OCI-LY1 (cell line): ENCODE measurements at regions not wholly inside any gene's neighbourhood (a gene's known extent, or its start where the extent isn't known, plus 50 kb on each side); places are given as distances from the start of the nearest gene placed in this dataset.

Source experiments
- H2AFZ ChIP-seq: fragments of 200-600 bp; sonication (generic), shearing (Covaris generic); 2 replicates; pipeline ENCODE4 v1.6.0; 2014; ENCODE audit warnings: antibody characterized with exemption, mild to moderate bottlenecking, low read length
- H3F3A ChIP-seq: fragments of 200-600 bp; sonication (generic), shearing (Covaris generic); 2 replicates; pipeline ENCODE4 v1.6.0; 2014; ENCODE audit warnings: mild to moderate bottlenecking, antibody characterized with exemption, low read length, moderate library complexity; ENCODE audit not compliant: insufficient read depth
- H3K27ac ChIP-seq: fragments of 200-600 bp; sonication (generic); 2 replicates; pipeline ENCODE4 v1.5.1; 2014; ENCODE audit warnings: low read length, mixed run types, mild to moderate bottlenecking, low read depth; ENCODE audit not compliant: poor library complexity, severe bottlenecking
- H3K27me3 ChIP-seq: fragments of 200-600 bp; sonication (generic); 2 replicates; pipeline ENCODE4 v1.6.0; 2014; ENCODE audit warnings: antibody characterized with exemption, mild to moderate bottlenecking, low read length, moderate library complexity; ENCODE audit not compliant: insufficient read depth
- H3K36me3 ChIP-seq: fragments of 200-600 bp; sonication (generic); 2 replicates; pipeline ENCODE4 v1.6.1; 2014; ENCODE audit warnings: mild to moderate bottlenecking, antibody characterized with exemption, low read length, moderate library complexity, mixed read lengths; ENCODE audit not compliant: insufficient read depth
- H3K4me1 ChIP-seq: fragments of 200-600 bp; sonication (generic); 2 replicates; pipeline ENCODE4 v1.5.1; 2014; ENCODE audit warnings: mild to moderate bottlenecking, low read length, moderate library complexity; ENCODE audit not compliant: insufficient read depth, severe bottlenecking
- H3K4me2 ChIP-seq: fragments of 200-600 bp; sonication (generic), shearing (Covaris generic); 2 replicates; pipeline ENCODE4 v1.6.1; 2014; ENCODE audit warnings: low read length
- H3K4me3 ChIP-seq: fragments of 200-600 bp; sonication (generic); 2 replicates; pipeline ENCODE4 v1.5.1; 2014; ENCODE audit warnings: low read length, low read depth, mild to moderate bottlenecking, mixed read lengths; ENCODE audit not compliant: poor library complexity, severe bottlenecking
- H3K79me2 ChIP-seq: fragments of 200-600 bp; shearing (Covaris generic); 2 replicates; pipeline ENCODE4 v1.6.1; 2016; ENCODE audit warnings: mixed run types, low read length, mixed read lengths; ENCODE audit not compliant: insufficient read depth
- H3K9ac ChIP-seq: fragments of 200-600 bp; sonication (generic), shearing (Covaris generic); 2 replicates; pipeline ENCODE4 v1.6.1; 2014; ENCODE audit warnings: mild to moderate bottlenecking, low read length, mixed read lengths
- H3K9me2 ChIP-seq: fragments of 200-600 bp; sonication (generic), shearing (Covaris generic); 2 replicates; pipeline ENCODE4 v1.6.1; 2014; ENCODE audit warnings: low read depth, mild to moderate bottlenecking, low read length, mixed read lengths
- H3K9me3 ChIP-seq: fragments of 200-600 bp; shearing (Covaris generic); 2 replicates; pipeline ENCODE4 v1.6.1; 2014; ENCODE audit warnings: low read length, mixed read lengths
- H4K20me1 ChIP-seq: fragments of 200-600 bp; sonication (generic), shearing (Covaris generic); 2 replicates; pipeline ENCODE4 v1.6.0; 2016; ENCODE audit warnings: mild to moderate bottlenecking, low read length; ENCODE audit not compliant: insufficient read depth
- EZH2 ChIP-seq: fragments of 200-600 bp; sonication (generic), shearing (Covaris generic); IDR thresholded peaks from 2 replicates; pipeline ENCODE4 v1.8.0; 2017; ENCODE audit warnings: borderline replicate concordance, mixed run types, mild to moderate bottlenecking, antibody characterized with exemption, low read length, moderate library complexity, mixed read lengths
- TF ChIP-seq, protein P1 (sequence below): fragments of 200-600 bp; sonication (generic), shearing (Covaris generic); IDR thresholded peaks from 2 replicates; pipeline ENCODE4 v1.5.1; 2017; ENCODE audit warnings: mild to moderate bottlenecking, antibody characterized with exemption, low read length, moderate library complexity, mixed read lengths

DNA sequence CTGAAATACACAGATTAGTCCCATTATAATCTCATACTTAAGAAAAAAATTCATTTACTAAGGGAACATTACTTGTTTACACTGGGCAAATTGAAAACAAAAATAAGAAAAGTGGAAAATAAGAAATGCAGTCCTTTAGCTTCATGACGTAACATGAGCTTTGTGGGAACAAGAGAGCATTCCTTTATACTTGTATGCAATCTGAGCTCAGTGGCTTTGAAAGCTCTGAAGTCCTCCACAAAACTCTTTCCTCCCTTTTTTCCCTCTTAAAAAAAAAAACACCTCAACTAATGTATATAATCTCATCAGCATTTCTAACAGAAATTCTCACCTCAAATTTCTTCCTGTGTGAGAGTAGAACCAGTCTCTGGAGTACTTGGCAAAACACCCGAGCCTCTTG lies 76.9 kb upstream of the OTX2 start:
- Histone ChIP-seq H3K36me3 (no peaks in the 10 kb centered on the region), H3K27me3 (no peaks in the 10 kb centered on the region), H3K4me3 (no peak overlapping the region), H3K4me2 (no peak overlapping the region), H3K27ac (no peak overlapping the region), H3K79me2 (no peaks in the 10 kb centered on the region), H3K9me2 (no peaks in the 10 kb centered on the region), H3K9ac (no peak overlapping the region), H3K4me1 (no peaks in the 10 kb centered on the region), H2AFZ (no peak overlapping the region), H3K9me3 (no peaks in the 10 kb centered on the region), H4K20me1 (no peaks in the 10 kb centered on the region), H3F3A (no peaks in the 10 kb centered on the region)
- TF ChIP-seq, protein P1, sequence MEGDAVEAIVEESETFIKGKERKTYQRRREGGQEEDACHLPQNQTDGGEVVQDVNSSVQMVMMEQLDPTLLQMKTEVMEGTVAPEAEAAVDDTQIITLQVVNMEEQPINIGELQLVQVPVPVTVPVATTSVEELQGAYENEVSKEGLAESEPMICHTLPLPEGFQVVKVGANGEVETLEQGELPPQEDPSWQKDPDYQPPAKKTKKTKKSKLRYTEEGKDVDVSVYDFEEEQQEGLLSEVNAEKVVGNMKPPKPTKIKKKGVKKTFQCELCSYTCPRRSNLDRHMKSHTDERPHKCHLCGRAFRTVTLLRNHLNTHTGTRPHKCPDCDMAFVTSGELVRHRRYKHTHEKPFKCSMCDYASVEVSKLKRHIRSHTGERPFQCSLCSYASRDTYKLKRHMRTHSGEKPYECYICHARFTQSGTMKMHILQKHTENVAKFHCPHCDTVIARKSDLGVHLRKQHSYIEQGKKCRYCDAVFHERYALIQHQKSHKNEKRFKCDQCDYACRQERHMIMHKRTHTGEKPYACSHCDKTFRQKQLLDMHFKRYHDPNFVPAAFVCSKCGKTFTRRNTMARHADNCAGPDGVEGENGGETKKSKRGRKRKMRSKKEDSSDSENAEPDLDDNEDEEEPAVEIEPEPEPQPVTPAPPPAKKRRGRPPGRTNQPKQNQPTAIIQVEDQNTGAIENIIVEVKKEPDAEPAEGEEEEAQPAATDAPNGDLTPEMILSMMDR = no peak
- TF ChIP-seq EZH2 = no peak

DNA sequence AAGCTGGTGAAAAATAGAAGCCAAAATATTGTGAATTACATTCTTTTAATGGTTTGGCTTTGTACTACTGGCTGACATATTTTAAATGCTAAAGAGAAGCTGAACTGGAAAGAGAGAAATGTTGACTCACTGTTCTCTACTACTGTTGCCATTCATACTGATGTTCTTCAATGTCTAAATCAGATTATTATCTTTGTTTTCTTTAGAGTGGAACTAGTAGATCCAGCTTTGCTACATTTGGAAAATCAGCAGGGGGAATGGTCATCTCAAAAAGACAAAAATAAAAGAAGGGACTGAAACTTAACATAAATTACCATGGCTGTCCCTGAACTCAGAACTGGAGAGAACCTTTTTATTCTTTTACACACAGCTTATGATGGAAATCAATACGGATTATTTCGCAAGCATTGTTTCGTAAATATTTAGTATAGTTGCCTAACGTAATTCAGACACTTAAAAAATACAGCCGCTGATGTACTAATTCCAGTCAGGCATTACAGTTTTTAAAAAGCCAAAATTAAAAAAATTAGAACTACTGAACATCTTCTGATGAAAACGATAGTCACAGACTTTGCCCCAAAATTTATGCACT lies 76.3 kb upstream of the OTX2 start:
- Histone ChIP-seq H3K27ac (no peak overlapping the region), H3F3A (no peaks in the 10 kb centered on the region), H3K4me3 (no peak overlapping the region), H3K27me3 (no peaks in the 10 kb centered on the region), H3K4me1 (no peaks in the 10 kb centered on the region), H3K9ac (no peak overlapping the region), H3K9me3 (no peaks in the 10 kb centered on the region), H2AFZ (no peak overlapping the region), H3K9me2 (no peaks in the 10 kb centered on the region), H3K79me2 (no peaks in the 10 kb centered on the region), H3K36me3 (no peaks in the 10 kb centered on the region), H3K4me2 (no peak overlapping the region), H4K20me1 (no peaks in the 10 kb centered on the region)
- TF ChIP-seq EZH2 = no peak
- TF ChIP-seq, protein P1 = no peak

- H3K27me3 ChIP-seq = no peaks in the 10 kb centered on the region
- no peaks in the 10 kb centered on the region for H3K9me2 ChIP-seq
- H3K79me2 ChIP-seq = no peaks in the 10 kb centered on the region
- no peak overlapping the region for H3K4me3 ChIP-seq
- no peaks in the 10 kb centered on the region for H3K36me3 ChIP-seq
- H3K4me2 ChIP-seq = no peak overlapping the region
- TF ChIP-seq EZH2 = no peak
- TF ChIP-seq, protein P1 = no peak
- H2AFZ ChIP-seq = no peak overlapping the region
- no peaks in the 10 kb centered on the region for H3F3A ChIP-seq
- H3K27ac ChIP-seq = no peak overlapping the region
- no peak overlapping the region for H3K9ac ChIP-seq
- no peaks in the 10 kb centered on the region for H3K9me3 ChIP-seq
- H3K4me1 ChIP-seq = no peaks in the 10 kb centered on the region
- no peaks in the 10 kb centered on the region for H4K20me1 ChIP-seq
Measured at GRCh38 chr14:56885825-56886224, 75.5 kb upstream of the OTX2 start.
